ENCODE measurements at regions not wholly inside any gene's neighbourhood (a gene's known extent, or its start where the extent isn't known, plus 50 kb on each side); places are given as distances from the start of the nearest gene placed in this dataset.

DNA sequence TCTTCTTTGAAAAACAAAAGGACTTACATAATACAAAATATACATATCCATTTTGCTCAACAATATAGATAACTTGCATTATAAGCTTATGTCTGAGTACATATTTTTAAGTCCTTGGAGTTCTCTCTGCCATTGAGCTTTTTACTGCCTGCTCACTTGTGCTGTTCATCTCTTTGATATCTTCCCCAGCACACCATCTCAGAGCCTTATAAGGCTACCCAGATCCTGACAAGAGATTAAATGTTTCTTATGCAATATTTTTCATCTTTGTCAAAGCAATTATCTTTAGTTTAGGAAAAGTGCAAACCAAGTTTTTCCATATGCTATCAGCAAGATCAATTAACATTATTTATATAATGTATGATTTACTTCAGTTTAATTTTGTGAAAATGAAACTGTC lies 60.7 kb upstream of the ITGA1 start:
- TF ChIP-seq, protein P1, sequence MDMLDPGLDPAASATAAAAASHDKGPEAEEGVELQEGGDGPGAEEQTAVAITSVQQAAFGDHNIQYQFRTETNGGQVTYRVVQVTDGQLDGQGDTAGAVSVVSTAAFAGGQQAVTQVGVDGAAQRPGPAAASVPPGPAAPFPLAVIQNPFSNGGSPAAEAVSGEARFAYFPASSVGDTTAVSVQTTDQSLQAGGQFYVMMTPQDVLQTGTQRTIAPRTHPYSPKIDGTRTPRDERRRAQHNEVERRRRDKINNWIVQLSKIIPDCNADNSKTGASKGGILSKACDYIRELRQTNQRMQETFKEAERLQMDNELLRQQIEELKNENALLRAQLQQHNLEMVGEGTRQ (IDR thresholded peaks at IDR 0.05; ENCODE audit: low read length), result no peak
- no peak for TF ChIP-seq CTCF (IDR thresholded peaks at IDR 0.05; ENCODE audit: control extremely low read depth in 1 of 3, insufficient read depth in 1 of 3, low read depth in 1 of 3, low read length in 3 of 3)
- TF ChIP-seq, protein P2, sequence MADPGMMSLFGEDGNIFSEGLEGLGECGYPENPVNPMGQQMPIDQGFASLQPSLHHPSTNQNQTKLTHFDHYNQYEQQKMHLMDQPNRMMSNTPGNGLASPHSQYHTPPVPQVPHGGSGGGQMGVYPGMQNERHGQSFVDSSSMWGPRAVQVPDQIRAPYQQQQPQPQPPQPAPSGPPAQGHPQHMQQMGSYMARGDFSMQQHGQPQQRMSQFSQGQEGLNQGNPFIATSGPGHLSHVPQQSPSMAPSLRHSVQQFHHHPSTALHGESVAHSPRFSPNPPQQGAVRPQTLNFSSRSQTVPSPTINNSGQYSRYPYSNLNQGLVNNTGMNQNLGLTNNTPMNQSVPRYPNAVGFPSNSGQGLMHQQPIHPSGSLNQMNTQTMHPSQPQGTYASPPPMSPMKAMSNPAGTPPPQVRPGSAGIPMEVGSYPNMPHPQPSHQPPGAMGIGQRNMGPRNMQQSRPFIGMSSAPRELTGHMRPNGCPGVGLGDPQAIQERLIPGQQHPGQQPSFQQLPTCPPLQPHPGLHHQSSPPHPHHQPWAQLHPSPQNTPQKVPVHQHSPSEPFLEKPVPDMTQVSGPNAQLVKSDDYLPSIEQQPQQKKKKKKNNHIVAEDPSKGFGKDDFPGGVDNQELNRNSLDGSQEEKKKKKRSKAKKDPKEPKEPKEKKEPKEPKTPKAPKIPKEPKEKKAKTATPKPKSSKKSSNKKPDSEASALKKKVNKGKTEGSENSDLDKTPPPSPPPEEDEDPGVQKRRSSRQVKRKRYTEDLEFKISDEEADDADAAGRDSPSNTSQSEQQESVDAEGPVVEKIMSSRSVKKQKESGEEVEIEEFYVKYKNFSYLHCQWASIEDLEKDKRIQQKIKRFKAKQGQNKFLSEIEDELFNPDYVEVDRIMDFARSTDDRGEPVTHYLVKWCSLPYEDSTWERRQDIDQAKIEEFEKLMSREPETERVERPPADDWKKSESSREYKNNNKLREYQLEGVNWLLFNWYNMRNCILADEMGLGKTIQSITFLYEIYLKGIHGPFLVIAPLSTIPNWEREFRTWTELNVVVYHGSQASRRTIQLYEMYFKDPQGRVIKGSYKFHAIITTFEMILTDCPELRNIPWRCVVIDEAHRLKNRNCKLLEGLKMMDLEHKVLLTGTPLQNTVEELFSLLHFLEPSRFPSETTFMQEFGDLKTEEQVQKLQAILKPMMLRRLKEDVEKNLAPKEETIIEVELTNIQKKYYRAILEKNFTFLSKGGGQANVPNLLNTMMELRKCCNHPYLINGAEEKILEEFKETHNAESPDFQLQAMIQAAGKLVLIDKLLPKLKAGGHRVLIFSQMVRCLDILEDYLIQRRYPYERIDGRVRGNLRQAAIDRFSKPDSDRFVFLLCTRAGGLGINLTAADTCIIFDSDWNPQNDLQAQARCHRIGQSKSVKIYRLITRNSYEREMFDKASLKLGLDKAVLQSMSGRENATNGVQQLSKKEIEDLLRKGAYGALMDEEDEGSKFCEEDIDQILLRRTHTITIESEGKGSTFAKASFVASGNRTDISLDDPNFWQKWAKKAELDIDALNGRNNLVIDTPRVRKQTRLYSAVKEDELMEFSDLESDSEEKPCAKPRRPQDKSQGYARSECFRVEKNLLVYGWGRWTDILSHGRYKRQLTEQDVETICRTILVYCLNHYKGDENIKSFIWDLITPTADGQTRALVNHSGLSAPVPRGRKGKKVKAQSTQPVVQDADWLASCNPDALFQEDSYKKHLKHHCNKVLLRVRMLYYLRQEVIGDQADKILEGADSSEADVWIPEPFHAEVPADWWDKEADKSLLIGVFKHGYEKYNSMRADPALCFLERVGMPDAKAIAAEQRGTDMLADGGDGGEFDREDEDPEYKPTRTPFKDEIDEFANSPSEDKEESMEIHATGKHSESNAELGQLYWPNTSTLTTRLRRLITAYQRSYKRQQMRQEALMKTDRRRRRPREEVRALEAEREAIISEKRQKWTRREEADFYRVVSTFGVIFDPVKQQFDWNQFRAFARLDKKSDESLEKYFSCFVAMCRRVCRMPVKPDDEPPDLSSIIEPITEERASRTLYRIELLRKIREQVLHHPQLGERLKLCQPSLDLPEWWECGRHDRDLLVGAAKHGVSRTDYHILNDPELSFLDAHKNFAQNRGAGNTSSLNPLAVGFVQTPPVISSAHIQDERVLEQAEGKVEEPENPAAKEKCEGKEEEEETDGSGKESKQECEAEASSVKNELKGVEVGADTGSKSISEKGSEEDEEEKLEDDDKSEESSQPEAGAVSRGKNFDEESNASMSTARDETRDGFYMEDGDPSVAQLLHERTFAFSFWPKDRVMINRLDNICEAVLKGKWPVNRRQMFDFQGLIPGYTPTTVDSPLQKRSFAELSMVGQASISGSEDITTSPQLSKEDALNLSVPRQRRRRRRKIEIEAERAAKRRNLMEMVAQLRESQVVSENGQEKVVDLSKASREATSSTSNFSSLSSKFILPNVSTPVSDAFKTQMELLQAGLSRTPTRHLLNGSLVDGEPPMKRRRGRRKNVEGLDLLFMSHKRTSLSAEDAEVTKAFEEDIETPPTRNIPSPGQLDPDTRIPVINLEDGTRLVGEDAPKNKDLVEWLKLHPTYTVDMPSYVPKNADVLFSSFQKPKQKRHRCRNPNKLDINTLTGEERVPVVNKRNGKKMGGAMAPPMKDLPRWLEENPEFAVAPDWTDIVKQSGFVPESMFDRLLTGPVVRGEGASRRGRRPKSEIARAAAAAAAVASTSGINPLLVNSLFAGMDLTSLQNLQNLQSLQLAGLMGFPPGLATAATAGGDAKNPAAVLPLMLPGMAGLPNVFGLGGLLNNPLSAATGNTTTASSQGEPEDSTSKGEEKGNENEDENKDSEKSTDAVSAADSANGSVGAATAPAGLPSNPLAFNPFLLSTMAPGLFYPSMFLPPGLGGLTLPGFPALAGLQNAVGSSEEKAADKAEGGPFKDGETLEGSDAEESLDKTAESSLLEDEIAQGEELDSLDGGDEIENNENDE (IDR thresholded peaks at IDR 0.05; ENCODE audit: insufficient replicate concordance, low read length), result no peak
- no peak for TF ChIP-seq TAF1 (IDR thresholded peaks at IDR 0.05; ENCODE audit: low read depth, low read length)
- no peak for TF ChIP-seq POLR2A (IDR thresholded peaks at IDR 0.05; ENCODE audit: control extremely low read depth in 1 of 2, low read depth in 2 of 2, low read length in 2 of 2)
- TF ChIP-seq HDAC6 (IDR thresholded peaks at IDR 0.05; ENCODE audit: low read depth, low read length), result no peak
- no peak for TF ChIP-seq EGR1 (IDR thresholded peaks at IDR 0.05; ENCODE audit: borderline replicate concordance, low read depth, low read length)
- no peak for TF ChIP-seq SUZ12 (IDR thresholded peaks at IDR 0.05; ENCODE audit: low read length)
- TF ChIP-seq BCL11A (IDR thresholded peaks at IDR 0.05; ENCODE audit: low read depth in 2 of 2, low read length in 2 of 2), result no peak
- no peak for TF ChIP-seq BRCA1 (IDR thresholded peaks at IDR 0.05; ENCODE audit: low read depth, low read length)
- no peak for TF ChIP-seq NRF1 (IDR thresholded peaks at IDR 0.05; ENCODE audit: low read depth, low read length)

Measured in H1 (cell line).